HEK293 (cell line): ENCODE measurements at regions not wholly inside any gene's neighbourhood (a gene's known extent, or its start where the extent isn't known, plus 50 kb on each side); places are given as distances from the start of the nearest gene placed in this dataset.

ENCODE experiments used
- CTCF ChIA-PET: fragments of 350-600 bp; formaldehyde crosslinking; extraction: SDS; loops from one replicate; lab custom pipeline; 2021; ENCODE audit warnings: antibody characterized with exemption; lab: Yijun Ruan, JAX
- POLR2A ChIA-PET: fragments of 300-600 bp; formaldehyde crosslinking; extraction: SDS; loops from one replicate; lab custom pipeline; 2020; ENCODE audit warnings: antibody characterized with exemption, inconsistent platforms; lab: Yijun Ruan, JAX
- H3K27ac ChIP-seq: fragments of 200-500 bp; sonication (Bioruptor generic); 2 replicates; pipeline ENCODE4 v1.5.1; 2014; ENCODE audit warnings: low read depth, low read length, control low read depth, inconsistent platforms; ENCODE audit errors: extremely low read depth
- H3K36me3 ChIP-seq, 2 experiments: fragments of 200-500 bp in 1 of 2; sonication (Bioruptor generic) in 1 of 2; 1 replicate in 1 of 2; 2 replicates in 1 of 2; pipeline ENCODE4 v1.5.1; 2014 to 2017; ENCODE audit warnings: inconsistent platforms in 2 of 2, low read length in 2 of 2; ENCODE audit not compliant: control insufficient read depth in 2 of 2, insufficient read depth in 1 of 2
- H3K4me1 ChIP-seq: fragments of 200-500 bp; sonication (Bioruptor generic); 2 replicates; pipeline ENCODE4 v1.5.1; 2014; ENCODE audit warnings: mild to moderate bottlenecking, low read length, inconsistent platforms; ENCODE audit not compliant: control insufficient read depth, insufficient read depth
- H3K4me3 ChIP-seq: 2 replicates; pipeline ENCODE4 v1.5.1; 2011; ENCODE audit warnings: low read depth, mild to moderate bottlenecking, control low read depth, low read length, moderate library complexity
- H3K9me3 ChIP-seq: fragments of 200-500 bp; sonication (Bioruptor generic); 2 replicates; pipeline ENCODE4 v1.5.1; 2014; ENCODE audit warnings: low read depth, low read length, inconsistent platforms; ENCODE audit not compliant: control insufficient read depth, insufficient read depth
- ATF2 ChIP-seq: fragments of 450-650 bp; formaldehyde crosslinking; IDR thresholded peaks from 2 replicates; pipeline ENCODE4 v1.5.1; 2016; ENCODE audit warnings: missing biosample characterization, missing genetic modification characterization, low read depth
- FEZF1 ChIP-seq: fragments of 450-650 bp; formaldehyde crosslinking; IDR thresholded peaks from 2 replicates; pipeline ENCODE4 v1.5.1; 2016; ENCODE audit warnings: missing biosample characterization, missing genetic modification characterization
- KLF7 ChIP-seq: fragments of 450-650 bp; formaldehyde crosslinking; IDR thresholded peaks from 2 replicates; pipeline ENCODE4 v1.5.1; 2016; ENCODE audit warnings: missing biosample characterization, missing genetic modification characterization, borderline replicate concordance
- MEIS1 ChIP-seq: sonication (generic); formaldehyde crosslinking; IDR thresholded peaks from 2 replicates; pipeline ENCODE4 v1.8.1; 2022; ENCODE audit warnings: missing genetic modification reagents, mild to moderate bottlenecking, borderline replicate concordance
- PRDM1 ChIP-seq: fragments of 450-650 bp; formaldehyde crosslinking; IDR thresholded peaks from 2 replicates; pipeline ENCODE4; 2016; ENCODE audit warnings: missing biosample characterization, missing genetic modification characterization
- SCRT2 ChIP-seq: fragments of 450-650 bp; formaldehyde crosslinking; IDR thresholded peaks from 2 replicates; pipeline ENCODE4 v1.5.1; 2016; ENCODE audit warnings: missing biosample characterization, missing genetic modification characterization
- TRIM28 ChIP-seq: IDR thresholded peaks from 2 replicates; pipeline ENCODE4 v1.6.1; 2011; ENCODE audit warnings: low read length, control low read depth, borderline replicate concordance
- YY2 ChIP-seq: fragments of 450-650 bp; formaldehyde crosslinking; IDR thresholded peaks from 2 replicates; pipeline ENCODE4 v1.5.1; 2016; ENCODE audit warnings: missing biosample characterization, missing genetic modification characterization
- ZNF112 ChIP-seq: fragments of 450-650 bp; formaldehyde crosslinking; IDR thresholded peaks from 2 replicates; pipeline ENCODE4 v1.5.0; 2017; ENCODE audit warnings: missing biosample characterization, missing genetic modification characterization
- ZNF133 ChIP-seq: fragments of 450-650 bp; formaldehyde crosslinking; IDR thresholded peaks from 2 replicates; pipeline ENCODE4 v1.5.1; 2016; ENCODE audit warnings: missing biosample characterization, missing genetic modification characterization
- ZNF138 ChIP-seq: fragments of 450-650 bp; formaldehyde crosslinking; IDR thresholded peaks from 2 replicates; pipeline ENCODE4 v1.5.1; 2016; ENCODE audit warnings: missing biosample characterization, missing genetic modification characterization, borderline replicate concordance
- ZNF146 ChIP-seq: fragments of 450-650 bp; formaldehyde crosslinking; IDR thresholded peaks from 2 replicates; pipeline ENCODE4 v1.5.1; 2016; ENCODE audit warnings: missing biosample characterization, missing genetic modification characterization
- ZNF202 ChIP-seq: fragments of 450-650 bp; formaldehyde crosslinking; IDR thresholded peaks from 2 replicates; pipeline ENCODE4 v1.5.1; 2016; ENCODE audit warnings: missing biosample characterization, missing genetic modification characterization, borderline replicate concordance
- ZNF292 ChIP-seq: fragments of 450-650 bp; formaldehyde crosslinking; IDR thresholded peaks from 2 replicates; pipeline ENCODE4 v1.5.1; 2016; ENCODE audit warnings: low read depth, missing biosample characterization, missing genetic modification characterization, borderline replicate concordance
- ZNF341 ChIP-seq: fragments of 450-650 bp; formaldehyde crosslinking; IDR thresholded peaks from 2 replicates; pipeline ENCODE4; 2016; ENCODE audit warnings: low read depth, missing biosample characterization, missing genetic modification characterization
- ZNF354C ChIP-seq: fragments of 450-650 bp; formaldehyde crosslinking; IDR thresholded peaks from 2 replicates; pipeline ENCODE4 v1.5.1; 2016; ENCODE audit warnings: missing biosample characterization, missing genetic modification characterization, low read depth, borderline replicate concordance
- ZNF488 ChIP-seq: fragments of 450-650 bp; formaldehyde crosslinking; IDR thresholded peaks from 2 replicates; pipeline ENCODE4 v1.5.1; 2016; ENCODE audit warnings: missing biosample characterization, missing genetic modification characterization
- ZNF548 ChIP-seq: fragments of 450-650 bp; formaldehyde crosslinking; IDR thresholded peaks from 2 replicates; pipeline ENCODE4 v1.5.1; 2016; ENCODE audit warnings: missing biosample characterization, missing genetic modification characterization
- ZNF549 ChIP-seq: fragments of 450-650 bp; IDR thresholded peaks from 2 replicates; pipeline ENCODE4 v1.5.1; 2018; ENCODE audit warnings: missing biosample characterization, missing genetic modification characterization, mild to moderate bottlenecking, inconsistent platforms, moderate library complexity
- ZNF624 ChIP-seq: fragments of 450-650 bp; formaldehyde crosslinking; IDR thresholded peaks from 2 replicates; pipeline ENCODE4 v1.5.1; 2017; ENCODE audit warnings: missing biosample characterization, missing genetic modification characterization
- ZNF629 ChIP-seq: fragments of 450-650 bp; formaldehyde crosslinking; IDR thresholded peaks from 2 replicates; pipeline ENCODE4 v1.5.1; 2017; ENCODE audit warnings: missing biosample characterization, missing genetic modification characterization
- ZNF791 ChIP-seq: fragments of 450-650 bp; formaldehyde crosslinking; IDR thresholded peaks from 2 replicates; pipeline ENCODE4 v1.5.1; 2016; ENCODE audit warnings: missing biosample characterization, missing genetic modification characterization
- TF ChIP-seq, protein P1 (sequence below): fragments of 450-650 bp; formaldehyde crosslinking; IDR thresholded peaks from 2 replicates; pipeline ENCODE4 v1.5.1; 2016; ENCODE audit warnings: missing biosample characterization, missing genetic modification characterization, borderline replicate concordance
- TF ChIP-seq, protein P2 (sequence below): fragments of 450-650 bp; formaldehyde crosslinking; conservative IDR thresholded peaks from 2 replicates; pipeline ENCODE4 v1.5.1; 2016; ENCODE audit warnings: low read depth, missing biosample characterization, missing genetic modification characterization
- TF ChIP-seq, protein P3 (sequence below): fragments of 450-650 bp; formaldehyde crosslinking; IDR thresholded peaks from 2 replicates; pipeline ENCODE4 v1.5.1; 2016; ENCODE audit warnings: missing biosample characterization, missing genetic modification characterization

DNA sequence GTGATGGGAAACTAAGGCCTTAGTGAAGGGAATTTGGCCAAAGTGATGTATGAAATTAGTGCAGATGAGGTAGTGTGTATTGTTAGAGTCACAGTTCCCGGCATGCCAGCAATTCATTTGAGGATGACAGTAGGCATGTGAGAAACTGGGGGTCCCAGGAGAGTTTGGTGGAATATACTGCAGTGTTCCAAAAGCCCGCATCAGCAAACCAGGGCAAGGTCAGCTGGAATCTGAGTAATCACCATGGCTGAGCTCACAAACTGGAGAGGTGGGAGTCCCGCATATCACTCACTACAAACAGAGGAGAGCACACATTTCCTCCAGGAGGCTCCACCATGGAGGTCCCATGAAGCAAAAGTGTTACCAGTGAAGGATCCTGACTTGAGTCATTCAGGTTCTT lies 740.7 kb downstream of the TNS3 start (continued):
- no peak for TF ChIP-seq ZNF488 (tag by site-specific recombination)
- TF ChIP-seq ZNF624 (tag by site-specific recombination), result no peak
- no peak for TF ChIP-seq FEZF1 (tag by site-specific recombination)
- TF ChIP-seq YY2 (tag by site-specific recombination), result no peak
- no peak for TF ChIP-seq ZNF202 (tag by site-specific recombination)
- no peak for TF ChIP-seq ZNF146 (tag by site-specific recombination)
- TF ChIP-seq, protein P1, sequence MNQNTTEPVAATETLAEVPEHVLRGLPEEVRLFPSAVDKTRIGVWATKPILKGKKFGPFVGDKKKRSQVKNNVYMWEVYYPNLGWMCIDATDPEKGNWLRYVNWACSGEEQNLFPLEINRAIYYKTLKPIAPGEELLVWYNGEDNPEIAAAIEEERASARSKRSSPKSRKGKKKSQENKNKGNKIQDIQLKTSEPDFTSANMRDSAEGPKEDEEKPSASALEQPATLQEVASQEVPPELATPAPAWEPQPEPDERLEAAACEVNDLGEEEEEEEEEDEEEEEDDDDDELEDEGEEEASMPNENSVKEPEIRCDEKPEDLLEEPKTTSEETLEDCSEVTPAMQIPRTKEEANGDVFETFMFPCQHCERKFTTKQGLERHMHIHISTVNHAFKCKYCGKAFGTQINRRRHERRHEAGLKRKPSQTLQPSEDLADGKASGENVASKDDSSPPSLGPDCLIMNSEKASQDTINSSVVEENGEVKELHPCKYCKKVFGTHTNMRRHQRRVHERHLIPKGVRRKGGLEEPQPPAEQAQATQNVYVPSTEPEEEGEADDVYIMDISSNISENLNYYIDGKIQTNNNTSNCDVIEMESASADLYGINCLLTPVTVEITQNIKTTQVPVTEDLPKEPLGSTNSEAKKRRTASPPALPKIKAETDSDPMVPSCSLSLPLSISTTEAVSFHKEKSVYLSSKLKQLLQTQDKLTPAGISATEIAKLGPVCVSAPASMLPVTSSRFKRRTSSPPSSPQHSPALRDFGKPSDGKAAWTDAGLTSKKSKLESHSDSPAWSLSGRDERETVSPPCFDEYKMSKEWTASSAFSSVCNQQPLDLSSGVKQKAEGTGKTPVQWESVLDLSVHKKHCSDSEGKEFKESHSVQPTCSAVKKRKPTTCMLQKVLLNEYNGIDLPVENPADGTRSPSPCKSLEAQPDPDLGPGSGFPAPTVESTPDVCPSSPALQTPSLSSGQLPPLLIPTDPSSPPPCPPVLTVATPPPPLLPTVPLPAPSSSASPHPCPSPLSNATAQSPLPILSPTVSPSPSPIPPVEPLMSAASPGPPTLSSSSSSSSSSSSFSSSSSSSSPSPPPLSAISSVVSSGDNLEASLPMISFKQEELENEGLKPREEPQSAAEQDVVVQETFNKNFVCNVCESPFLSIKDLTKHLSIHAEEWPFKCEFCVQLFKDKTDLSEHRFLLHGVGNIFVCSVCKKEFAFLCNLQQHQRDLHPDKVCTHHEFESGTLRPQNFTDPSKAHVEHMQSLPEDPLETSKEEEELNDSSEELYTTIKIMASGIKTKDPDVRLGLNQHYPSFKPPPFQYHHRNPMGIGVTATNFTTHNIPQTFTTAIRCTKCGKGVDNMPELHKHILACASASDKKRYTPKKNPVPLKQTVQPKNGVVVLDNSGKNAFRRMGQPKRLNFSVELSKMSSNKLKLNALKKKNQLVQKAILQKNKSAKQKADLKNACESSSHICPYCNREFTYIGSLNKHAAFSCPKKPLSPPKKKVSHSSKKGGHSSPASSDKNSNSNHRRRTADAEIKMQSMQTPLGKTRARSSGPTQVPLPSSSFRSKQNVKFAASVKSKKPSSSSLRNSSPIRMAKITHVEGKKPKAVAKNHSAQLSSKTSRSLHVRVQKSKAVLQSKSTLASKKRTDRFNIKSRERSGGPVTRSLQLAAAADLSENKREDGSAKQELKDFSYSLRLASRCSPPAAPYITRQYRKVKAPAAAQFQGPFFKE, result no peak
- no peak for TF ChIP-seq ZNF112
- TF ChIP-seq ZNF791, result no peak
- no peak for TF ChIP-seq ZNF548 (tag by site-specific recombination)
- TF ChIP-seq, protein P2, sequence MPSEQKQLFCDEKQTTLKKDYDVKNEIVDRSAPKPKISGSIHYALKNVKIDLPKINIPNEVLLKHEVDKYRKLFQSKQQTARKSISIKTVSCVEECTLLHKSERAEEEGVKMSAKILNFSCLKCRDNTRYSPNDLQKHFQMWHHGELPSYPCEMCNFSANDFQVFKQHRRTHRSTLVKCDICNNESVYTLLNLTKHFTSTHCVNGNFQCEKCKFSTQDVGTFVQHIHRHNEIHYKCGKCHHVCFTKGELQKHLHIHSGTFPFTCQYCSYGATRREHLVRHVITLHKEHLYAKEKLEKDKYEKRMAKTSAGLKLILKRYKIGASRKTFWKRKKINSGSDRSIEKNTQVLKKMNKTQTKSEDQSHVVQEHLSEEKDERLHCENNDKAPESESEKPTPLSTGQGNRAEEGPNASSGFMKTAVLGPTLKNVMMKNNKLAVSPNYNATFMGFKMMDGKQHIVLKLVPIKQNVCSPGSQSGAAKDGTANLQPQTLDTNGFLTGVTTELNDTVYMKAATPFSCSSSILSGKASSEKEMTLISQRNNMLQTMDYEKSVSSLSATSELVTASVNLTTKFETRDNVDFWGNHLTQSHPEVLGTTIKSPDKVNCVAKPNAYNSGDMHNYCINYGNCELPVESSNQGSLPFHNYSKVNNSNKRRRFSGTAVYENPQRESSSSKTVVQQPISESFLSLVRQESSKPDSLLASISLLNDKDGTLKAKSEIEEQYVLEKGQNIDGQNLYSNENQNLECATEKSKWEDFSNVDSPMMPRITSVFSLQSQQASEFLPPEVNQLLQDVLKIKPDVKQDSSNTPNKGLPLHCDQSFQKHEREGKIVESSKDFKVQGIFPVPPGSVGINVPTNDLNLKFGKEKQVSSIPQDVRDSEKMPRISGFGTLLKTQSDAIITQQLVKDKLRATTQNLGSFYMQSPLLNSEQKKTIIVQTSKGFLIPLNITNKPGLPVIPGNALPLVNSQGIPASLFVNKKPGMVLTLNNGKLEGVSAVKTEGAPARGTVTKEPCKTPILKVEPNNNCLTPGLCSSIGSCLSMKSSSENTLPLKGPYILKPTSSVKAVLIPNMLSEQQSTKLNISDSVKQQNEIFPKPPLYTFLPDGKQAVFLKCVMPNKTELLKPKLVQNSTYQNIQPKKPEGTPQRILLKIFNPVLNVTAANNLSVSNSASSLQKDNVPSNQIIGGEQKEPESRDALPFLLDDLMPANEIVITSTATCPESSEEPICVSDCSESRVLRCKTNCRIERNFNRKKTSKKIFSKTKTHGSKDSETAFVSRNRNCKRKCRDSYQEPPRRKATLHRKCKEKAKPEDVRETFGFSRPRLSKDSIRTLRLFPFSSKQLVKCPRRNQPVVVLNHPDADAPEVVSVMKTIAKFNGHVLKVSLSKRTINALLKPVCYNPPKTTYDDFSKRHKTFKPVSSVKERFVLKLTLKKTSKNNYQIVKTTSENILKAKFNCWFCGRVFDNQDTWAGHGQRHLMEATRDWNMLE (tag by site-specific recombination), result no peak
- TF ChIP-seq TRIM28, result no peak
- TF ChIP-seq ZNF292 (tag by site-specific recombination), result no peak
- TF ChIP-seq MEIS1 (CRISPR knock-in tag), result no peak
- no peak for TF ChIP-seq ZNF354C (tag by site-specific recombination)

GRCh38 chr7:46839651-46840050 lies 742.3 kb downstream of the TNS3 start:
- ChIA-PET CTCF (interaction anchor here (0.7 kb wide), 1 partner anchor 247 kb away, joined by 3 read pairs; no protein-coding TSS in a partner anchor), POLR2A (no interaction called here)
- Histone ChIP-seq H3K9me3 (no peaks in the 10 kb centered on the region), H3K4me3 (no peak overlapping the region), H3K27ac (no peak overlapping the region), H3K4me1 (no peaks in the 10 kb centered on the region), H3K36me3 (no peaks in the 10 kb centered on the region)
- no peak for TF ChIP-seq ATF2 (tag by site-specific recombination)
- TF ChIP-seq ZNF341, result no peak
- TF ChIP-seq SCRT2 (tag by site-specific recombination), result no peak
- TF ChIP-seq ZNF549, result no peak
- TF ChIP-seq ZNF138 (tag by site-specific recombination), result no peak
- no peak for TF ChIP-seq KLF7 (tag by site-specific recombination)
- no peak for TF ChIP-seq ZNF629 (tag by site-specific recombination)
- TF ChIP-seq, protein P3, sequence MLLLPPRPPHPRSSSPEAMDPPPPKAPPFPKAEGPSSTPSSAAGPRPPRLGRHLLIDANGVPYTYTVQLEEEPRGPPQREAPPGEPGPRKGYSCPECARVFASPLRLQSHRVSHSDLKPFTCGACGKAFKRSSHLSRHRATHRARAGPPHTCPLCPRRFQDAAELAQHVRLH (tag by site-specific recombination), result no peak
- TF ChIP-seq PRDM1, result no peak
- no peak for TF ChIP-seq ZNF133
